GM21367 (cell line): ENCODE measurements at regions not wholly inside any gene's neighbourhood (a gene's known extent, or its start where the extent isn't known, plus 50 kb on each side); places are given as distances from the start of the nearest gene placed in this dataset.
"Not testable (repeated sequence)": the region's sequence is repeated elsewhere in the genome, so short reads cannot be mapped to it uniquely, and the experiment has no call there.

ENCODE experiments used
- ATAC-seq: cut with Tn5 transposase; IDR thresholded peaks from one replicate; pipeline ENCODE4 v1.9.1; 2021; ENCODE audit not compliant: unreplicated experiment

- ATAC-seq, result not testable (repeated sequence)
Measured at GRCh38 chr10:94124147-94124546, 130.4 kb downstream of the PLCE1 start.

- ATAC-seq, result not testable (repeated sequence)
Measured at GRCh38 chr10:94125268-94125667, 131.5 kb downstream of the PLCE1 start.

- ATAC-seq, result no peak
Measured at GRCh38 chr10:94125856-94126255, 132.1 kb downstream of the PLCE1 start.

GRCh38 chr10:94129393-94130130 is 135.8 kb downstream of the PLCE1 start:
- no peak for ATAC-seq

- ATAC-seq, result no peak
Measured at GRCh38 chr10:94131885-94132284, 138.2 kb downstream of the PLCE1 start.

GRCh38 chr10:94133239-94133638 is 139.5 kb downstream of the PLCE1 start:
- ATAC-seq, result no peak

- ATAC-seq, result no peak
Measured at GRCh38 chr10:94137747-94138146, 144.0 kb downstream of the PLCE1 start.

- ATAC-seq, result no peak
Measured at GRCh38 chr10:94138391-94138790, 144.7 kb downstream of the PLCE1 start.

- ATAC-seq, result no peak
Measured at GRCh38 chr10:94143261-94143660, 149.5 kb downstream of the PLCE1 start.

GRCh38 chr10:94146313-94146712 is 152.6 kb downstream of the PLCE1 start:
- no peak for ATAC-seq

- ATAC-seq, result no peak
Measured at GRCh38 chr10:94146746-94147145, 153.0 kb downstream of the PLCE1 start.

- no peak for ATAC-seq
Measured at GRCh38 chr10:94149702-94150101, 156.0 kb downstream of the PLCE1 start.

- no peak for ATAC-seq
Measured at GRCh38 chr10:94150541-94151184, 156.9 kb downstream of the PLCE1 start.

- no peak for ATAC-seq
Measured at GRCh38 chr10:94155722-94156271, 162.1 kb downstream of the PLCE1 start.

- no peak for ATAC-seq
Measured at GRCh38 chr10:94156453-94156852, 162.7 kb downstream of the PLCE1 start.

GRCh38 chr10:94165158-94165611 is 171.5 kb downstream of the PLCE1 start:
- ATAC-seq, result not testable (repeated sequence)

GRCh38 chr10:94172332-94172731 is 178.6 kb downstream of the PLCE1 start:
- ATAC-seq, result no peak

- ATAC-seq, result no peak
Measured at GRCh38 chr10:94173594-94173993, 179.9 kb downstream of the PLCE1 start.

GRCh38 chr10:94174838-94175237 is 181.1 kb downstream of the PLCE1 start:
- no peak for ATAC-seq

GRCh38 chr10:94178475-94179253 is 184.1 kb downstream of the NOC3L start:
- ATAC-seq, result no peak

GRCh38 chr10:94180576-94180975 is 182.2 kb downstream of the NOC3L start:
- ATAC-seq, result no peak
